Fibroblast of lung (primary cell): ENCODE measurements at regions not wholly inside any gene's neighbourhood (a gene's known extent, or its start where the extent isn't known, plus 50 kb on each side); places are given as distances from the start of the nearest gene placed in this dataset.

Source experiments
- EZH2 ChIP-seq: IDR thresholded peaks from 2 replicates; pipeline ENCODE4 v1.5.1; 2012; ENCODE audit warnings: low read length, control low read depth, mild to moderate bottlenecking; ENCODE audit errors: missing control alignments
- TF ChIP-seq, protein P1 (sequence below), 2 donors: IDR thresholded peaks in 1 of 2; conservative IDR thresholded peaks in 1 of 2; 1 replicate in 1 of 2; 2 replicates in 1 of 2; pipeline ENCODE4 v1.5.1; 2011 to 2012; ENCODE audit warnings: low read length in 2 of 2, control low read depth in 1 of 2, inconsistent platforms in 1 of 2, low read depth in 1 of 2, mild to moderate bottlenecking in 1 of 2

DNA sequence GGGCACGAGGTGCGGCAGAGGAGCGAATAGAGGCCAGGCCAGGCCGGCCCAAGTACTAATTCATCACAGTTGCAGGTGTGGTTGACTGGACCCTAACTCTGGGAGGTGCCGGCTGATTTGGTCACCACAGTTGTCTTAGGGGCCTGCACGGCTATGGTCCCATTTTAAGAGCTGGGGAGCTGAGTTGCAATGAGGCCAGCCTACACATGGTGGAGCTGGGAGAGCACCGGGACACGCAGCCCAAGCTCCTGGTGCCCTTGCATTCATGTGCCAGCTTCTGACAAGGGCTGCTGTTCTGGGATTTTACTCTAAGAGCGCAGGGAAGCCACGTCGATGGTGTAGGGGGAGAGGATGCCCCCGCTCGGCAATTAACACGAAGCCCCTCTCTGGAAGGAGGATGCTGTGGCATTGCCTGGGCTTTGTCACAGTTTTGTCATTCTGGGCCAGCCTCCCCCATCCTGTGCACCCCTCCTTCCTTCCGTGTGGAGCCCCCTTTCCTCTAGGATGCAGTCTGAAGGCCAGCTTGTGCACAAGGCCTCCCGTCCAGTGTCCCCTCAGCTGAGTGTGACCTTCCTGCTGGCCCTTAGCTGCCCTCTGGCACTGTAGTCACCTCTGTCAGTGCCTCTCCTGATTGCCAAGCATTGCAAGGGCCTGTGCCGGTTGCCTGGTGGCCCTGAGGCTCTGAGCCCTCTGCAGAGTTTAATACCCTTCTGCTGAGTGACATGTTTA is 109.4 kb upstream of the C1QTNF9B start:
- TF ChIP-seq, protein P1, sequence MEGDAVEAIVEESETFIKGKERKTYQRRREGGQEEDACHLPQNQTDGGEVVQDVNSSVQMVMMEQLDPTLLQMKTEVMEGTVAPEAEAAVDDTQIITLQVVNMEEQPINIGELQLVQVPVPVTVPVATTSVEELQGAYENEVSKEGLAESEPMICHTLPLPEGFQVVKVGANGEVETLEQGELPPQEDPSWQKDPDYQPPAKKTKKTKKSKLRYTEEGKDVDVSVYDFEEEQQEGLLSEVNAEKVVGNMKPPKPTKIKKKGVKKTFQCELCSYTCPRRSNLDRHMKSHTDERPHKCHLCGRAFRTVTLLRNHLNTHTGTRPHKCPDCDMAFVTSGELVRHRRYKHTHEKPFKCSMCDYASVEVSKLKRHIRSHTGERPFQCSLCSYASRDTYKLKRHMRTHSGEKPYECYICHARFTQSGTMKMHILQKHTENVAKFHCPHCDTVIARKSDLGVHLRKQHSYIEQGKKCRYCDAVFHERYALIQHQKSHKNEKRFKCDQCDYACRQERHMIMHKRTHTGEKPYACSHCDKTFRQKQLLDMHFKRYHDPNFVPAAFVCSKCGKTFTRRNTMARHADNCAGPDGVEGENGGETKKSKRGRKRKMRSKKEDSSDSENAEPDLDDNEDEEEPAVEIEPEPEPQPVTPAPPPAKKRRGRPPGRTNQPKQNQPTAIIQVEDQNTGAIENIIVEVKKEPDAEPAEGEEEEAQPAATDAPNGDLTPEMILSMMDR (conservative IDR thresholded peaks at IDR 0.05 in 1 of 2, IDR thresholded peaks at IDR 0.05 in 1 of 2; ENCODE audit: low read depth in 1 of 2, low read length in 2 of 2), result no peak
- no peak for TF ChIP-seq EZH2
